CD4-positive, alpha-beta T cell treated with Interleukin-21 for 1 hour (primary cell): ENCODE measurements at regions not wholly inside any gene's neighbourhood (a gene's known extent, or its start where the extent isn't known, plus 50 kb on each side); places are given as distances from the start of the nearest gene placed in this dataset.
"Not testable (repeated sequence)": the region's sequence is repeated elsewhere in the genome, so short reads cannot be mapped to it uniquely, and the experiment has no call there.

Experiments
- DNase-seq: peaks from one replicate; pipeline ENCODE4 v3.0.0-alpha.2; 2020

DNA sequence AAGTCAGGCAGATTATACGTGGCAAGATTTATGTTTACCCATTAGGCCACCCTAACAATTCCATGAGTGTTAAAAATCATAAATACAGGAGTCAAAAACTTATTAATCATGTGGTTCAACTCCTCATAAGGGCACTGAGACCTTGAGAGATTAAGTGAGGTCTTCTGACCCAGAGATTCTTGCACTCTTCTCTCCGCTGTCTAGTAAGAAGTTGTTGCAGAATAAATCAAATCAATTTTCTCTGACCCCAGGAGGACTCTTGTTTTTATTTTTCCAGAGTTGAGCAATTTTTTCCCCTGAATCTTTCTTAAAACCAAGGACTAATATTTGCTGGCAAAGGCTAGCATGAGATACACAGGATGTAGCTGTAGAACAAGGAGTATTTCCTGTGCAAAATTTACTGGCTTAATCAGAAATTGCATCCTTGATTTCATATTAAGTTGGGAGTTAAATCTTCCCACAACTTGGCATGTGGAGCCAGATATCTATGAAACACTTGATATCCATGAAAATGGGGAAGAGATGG lies 90.9 kb upstream of the PTHLH start:
- DNase-seq = no peak

DNA sequence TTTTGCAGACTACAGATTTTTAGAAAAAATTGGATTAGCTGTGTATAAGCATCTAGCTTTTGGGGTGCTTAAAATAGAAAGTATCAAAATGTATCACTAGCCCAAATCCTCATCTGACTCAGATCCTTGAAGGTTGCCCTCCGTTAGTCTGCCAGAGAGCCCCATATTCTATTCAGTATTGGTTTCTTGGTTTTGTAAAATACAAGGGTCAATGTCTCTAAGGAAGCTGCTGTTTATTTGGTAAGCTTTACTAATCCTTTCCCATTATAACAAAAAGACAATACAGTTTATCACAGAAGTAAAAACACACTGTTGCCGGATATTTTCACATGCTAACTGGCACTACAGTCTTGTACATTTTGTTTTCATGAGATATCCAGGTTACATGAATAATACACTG lies 92.8 kb upstream of the PTHLH start:
- DNase-seq = no peak

DNA sequence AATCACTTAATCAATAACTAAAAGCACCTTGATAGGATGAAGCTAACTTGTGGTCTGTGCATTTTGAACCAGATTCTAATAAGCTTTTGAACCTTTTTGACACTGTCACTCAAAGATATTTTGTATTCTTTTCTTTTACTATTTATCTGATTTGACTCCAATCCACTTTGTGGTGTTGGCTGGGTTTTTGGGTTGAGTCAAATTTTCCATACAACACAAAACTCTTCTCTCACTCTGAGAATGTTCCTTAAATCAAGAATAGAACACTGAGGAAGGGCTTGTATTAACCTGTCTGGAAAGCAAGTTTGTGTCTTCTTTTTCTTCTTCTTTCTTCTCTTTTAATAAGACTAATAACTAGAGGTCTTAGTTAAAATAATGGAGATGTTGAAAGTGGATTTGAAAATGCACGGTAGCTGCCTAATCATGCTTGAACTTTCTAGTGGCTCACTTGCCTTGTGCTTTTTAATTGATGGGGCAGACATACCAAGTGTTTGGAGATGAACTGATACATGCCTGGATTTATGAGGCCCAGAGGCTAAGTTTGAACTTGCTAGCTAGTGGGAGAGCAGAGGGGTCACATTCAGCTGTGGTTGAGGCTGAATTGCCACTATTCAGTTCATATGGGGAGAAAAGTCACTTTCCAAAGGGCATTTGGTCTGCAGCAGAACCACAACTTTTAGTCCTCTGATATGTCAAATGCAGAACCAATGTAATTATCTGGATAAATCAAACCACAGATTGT lies 93.5 kb upstream of the PTHLH start:
- DNase-seq = no peak

DNA sequence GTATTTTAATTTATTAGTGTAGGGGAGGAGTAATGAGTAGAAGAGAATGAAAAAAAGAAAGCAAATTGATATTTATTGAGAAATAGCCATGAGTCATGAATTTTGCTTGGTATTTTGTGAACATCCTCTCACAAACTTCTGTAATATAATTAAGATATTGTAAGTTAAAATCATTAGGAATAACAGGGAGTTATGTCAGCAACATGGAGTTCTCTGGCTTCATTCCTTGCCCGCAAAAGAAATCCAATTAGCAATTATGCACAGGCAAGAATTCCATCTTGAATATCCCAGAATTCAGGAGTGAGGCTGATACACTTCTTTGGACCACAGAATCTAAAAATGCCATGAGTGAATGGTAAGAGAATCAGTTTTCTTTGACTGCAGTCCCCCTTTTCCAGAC lies 94.3 kb upstream of the PTHLH start:
- no peak for DNase-seq

DNA sequence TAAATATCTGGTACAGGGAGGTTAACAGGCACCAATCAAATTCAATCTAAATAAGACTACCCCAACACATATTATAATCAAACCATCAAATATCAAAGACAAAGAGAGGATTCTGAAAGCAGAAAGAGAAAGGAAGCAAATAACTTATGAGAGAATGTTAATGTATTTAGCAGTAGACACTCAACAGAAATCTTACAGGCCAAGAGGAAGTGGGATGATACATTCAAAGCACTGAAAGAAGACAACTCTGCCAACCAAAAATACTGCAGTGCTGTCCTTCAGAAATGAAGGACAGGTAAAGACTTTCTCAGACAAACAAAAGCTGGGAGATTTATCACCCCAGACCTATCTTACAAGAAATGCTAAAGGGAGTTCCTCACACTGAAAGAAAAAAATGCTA lies 95.9 kb upstream of the PTHLH start:
- DNase-seq = no peak

DNA sequence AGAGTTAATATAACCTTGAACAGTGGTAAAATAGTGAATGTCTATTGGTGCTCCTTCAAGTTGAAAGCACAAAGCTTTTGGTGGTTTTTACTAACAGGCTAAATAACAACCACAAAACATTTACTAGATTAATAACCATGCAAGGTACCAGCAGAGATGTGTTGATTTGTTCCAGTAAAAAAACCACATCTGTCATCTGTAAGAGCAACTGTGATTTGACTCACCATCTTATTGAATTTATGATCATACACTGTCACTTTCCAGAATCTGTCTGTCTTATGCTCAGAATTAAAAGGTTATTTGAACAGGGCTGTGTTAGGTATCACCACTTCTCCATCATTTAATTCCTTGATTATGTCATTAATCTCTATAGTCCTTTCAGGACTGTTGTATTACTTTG lies 107.0 kb upstream of the PTHLH start:
- DNase-seq = no peak

DNA sequence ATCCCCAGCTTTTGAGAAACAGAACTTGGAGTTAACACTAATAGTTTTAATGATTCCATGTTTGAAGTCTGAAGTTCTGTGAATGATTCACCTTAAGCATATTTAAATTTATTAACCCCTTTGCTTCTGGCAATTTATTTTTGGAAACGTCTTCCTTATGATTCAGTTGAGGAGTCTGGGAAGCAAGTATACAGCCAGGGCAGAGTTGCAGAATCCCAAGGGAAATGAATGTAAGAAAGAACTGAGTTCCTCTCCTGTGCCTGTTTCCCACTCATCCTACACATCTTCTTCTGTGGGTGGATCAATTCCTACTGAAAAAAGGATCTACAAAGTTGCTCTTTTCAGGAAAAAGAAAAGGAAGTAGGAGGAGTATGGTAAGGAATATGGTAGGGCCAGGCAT lies 108.2 kb upstream of the CCDC91 start:
- no peak for DNase-seq

DNA sequence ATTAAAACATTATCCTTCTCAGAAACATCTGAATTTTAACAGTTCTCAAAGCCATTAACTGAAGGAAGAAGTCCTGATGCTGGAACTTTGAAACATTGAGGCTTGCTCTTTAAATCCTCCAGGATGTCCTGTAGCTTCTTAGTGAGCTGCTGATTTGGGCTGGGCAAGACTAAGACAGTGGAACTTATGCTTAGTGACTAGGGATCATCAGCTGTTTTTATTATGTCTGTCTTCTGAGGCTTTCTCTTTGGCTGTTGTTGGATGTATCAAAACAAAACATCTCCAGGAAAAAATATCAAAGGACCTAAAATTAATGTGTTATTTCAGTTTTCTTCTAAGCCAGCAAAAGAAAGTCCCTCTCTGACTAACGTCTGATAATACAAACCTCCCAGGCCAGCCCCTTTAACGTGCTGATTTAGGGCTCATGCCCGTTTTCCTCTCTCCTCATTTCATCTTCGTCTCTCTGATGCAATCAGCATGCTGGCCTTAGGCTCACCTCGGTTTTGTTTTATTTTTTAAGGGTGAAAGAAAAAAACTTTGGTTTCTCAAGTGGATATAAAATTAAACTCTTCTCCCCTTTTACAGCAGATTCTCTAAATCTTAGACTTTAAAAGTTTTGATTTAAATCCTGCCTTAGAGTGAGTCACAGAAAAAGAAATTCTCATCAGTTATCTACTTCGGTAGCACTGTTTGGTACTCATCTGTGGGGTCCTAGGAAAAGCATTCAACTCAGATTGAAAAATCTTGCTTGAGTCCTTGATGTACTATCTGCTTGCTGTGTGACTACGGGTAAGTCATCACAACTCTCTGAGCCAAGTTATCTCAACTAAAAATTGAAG lies 106.2 kb upstream of the CCDC91 start:
- no peak for DNase-seq

DNA sequence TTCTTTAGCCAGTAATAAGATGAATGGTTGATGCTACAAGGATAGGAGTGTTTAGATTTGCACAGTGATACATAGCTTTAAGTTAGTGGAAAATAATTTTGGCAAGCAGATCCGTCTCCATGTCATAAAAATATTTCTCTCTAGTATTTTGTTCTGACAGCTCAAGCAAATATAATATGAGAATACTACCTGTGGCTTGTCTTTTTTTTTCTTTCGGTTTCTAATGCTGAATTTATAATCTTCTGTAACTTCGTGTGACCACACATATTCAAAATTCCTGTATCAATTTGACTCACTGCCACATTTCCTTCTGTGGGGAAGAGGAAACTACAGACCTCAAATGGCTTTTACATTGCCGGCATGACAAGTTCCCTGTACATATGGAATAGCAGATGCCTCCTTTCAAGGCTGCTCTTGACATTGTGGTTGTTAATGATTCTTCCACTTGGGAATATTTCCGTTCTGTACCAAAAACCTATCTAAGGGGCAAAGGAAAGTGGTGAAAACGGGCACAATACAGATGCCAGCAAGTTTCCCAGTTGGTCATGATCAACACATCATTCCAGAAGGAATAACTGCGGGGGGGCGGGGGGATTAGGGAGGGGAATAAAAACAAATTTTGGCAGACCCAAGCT lies 103.6 kb upstream of the CCDC91 start:
- no peak for DNase-seq

DNA sequence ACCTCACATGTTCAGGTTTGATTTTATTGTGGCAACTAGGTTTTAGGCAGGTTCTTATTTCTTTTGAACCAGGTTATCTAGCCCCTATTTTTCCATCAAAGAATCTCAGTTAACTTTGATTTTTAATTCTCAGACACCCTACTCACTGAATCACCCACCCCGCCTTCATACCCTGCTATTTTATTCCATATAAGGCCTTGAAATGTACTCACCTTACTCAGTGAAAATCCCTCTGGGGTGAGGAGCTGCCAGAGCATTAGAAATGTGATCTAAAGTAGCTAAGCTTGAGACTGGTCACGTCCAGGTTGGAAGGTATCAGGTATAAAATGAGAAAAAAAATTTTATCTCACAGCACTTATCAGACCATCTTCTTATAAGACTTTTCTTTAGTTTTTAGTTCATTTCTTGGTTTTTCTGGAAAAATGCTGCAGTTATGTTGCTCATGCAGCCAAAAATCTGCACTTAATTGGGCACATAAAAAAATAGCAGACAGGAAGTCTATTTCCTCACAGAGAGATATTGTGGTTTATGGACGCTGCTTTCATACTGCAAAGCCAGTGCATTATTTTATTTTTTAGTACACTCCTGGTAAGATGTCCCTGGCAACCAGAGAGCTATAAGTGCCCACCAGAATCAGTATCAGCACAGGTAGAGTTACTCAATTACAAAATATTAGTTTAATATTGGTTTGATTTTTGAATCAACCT lies 101.5 kb upstream of the CCDC91 start:
- DNase-seq = no peak

DNA sequence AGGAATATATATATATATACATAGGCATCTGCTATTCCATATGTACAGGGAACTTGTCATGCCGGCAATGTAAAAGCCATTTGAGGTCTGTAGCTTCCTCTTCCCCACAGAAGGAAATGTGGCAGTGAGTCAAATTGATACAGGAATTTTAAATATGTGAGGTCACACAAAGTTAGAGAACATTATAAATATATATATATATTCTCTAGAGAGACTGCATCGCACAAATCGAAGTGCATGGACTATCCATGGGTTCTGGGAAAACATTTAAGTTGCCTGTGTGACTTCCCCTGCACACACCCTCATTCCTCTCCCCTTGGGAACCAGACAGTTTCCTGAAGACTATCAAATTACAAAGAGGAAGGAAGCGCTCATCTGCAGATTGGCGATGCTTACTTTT lies 100.9 kb upstream of the CCDC91 start:
- DNase-seq = no peak

DNA sequence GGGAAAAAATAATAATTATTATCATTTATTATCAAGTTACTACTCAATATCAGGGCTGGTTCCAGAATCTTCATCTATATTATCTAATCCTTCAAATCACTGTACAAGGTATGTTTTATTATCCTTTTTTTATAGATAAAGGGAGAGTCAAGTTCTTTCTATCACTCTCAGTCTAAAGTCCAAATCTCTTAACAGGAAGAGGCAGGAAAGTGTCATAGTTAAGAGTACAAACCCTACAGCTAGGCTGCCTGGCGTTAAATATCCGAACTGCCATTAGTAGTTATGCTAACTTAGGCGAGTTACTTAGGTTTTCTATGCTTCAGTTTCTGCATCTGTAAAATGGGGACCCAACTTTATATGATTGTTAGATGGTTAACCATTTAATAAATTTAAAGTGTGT lies 99.4 kb upstream of the CCDC91 start:
- DNase-seq = no peak

DNA sequence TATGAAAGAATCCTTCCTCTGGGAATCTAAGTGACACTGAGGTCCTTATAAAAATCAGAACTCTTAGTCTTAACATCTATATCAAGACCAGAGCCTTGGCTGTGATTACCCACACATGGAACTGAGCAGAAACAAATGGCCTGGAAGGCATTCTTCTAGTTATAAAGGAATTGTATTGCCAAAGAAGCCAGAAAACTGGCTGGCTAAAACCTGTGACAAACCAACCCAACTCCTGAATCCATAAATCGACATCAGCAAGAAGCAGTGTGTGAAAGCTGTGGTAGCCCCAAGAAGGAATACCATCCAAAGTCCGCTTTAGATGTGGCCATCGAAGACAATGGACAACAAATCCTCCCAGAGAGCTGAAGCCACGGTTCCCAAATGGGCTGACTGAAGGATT lies 97.9 kb upstream of the CCDC91 start:
- DNase-seq = no peak

DNA sequence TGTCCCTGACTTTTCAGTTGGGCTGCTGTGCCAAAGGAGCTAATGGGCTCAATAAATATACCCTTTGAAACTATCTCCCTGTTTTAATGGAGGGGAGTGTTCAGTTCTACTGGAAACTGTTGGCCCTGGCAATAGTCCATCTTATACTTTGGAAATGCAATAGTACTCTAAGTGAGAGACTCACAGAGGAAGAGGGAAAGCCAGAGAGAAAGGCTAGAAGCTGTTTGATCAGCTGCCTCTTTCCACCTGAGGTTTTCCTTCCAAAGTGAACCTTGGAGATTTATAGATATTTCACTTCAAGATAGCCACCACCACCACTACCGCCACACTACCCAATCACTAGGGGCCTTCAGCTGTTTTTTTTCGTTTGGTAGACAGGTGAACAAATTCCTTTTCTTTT lies 93.6 kb upstream of the CCDC91 start:
- no peak for DNase-seq

DNA sequence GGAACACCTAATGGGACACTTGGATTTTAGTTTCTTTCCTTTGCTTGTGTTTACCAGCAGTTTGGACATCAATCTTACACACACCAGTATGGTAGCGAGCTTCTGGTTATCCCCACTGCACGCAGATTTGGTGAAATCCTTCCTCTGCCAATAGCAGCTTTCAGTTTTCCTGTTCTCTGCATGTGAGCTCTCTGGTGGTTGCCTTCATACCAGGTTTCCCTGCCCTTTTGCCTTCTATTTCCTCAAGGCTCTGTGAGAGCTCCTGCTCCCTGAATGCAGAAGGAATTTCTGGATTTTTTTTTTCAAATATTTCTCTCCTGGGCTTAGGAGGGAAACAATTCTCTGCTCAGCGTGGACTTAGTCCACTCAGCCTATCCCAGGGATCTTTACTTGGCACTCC lies 93.0 kb upstream of the CCDC91 start:
- DNase-seq = no peak

DNA sequence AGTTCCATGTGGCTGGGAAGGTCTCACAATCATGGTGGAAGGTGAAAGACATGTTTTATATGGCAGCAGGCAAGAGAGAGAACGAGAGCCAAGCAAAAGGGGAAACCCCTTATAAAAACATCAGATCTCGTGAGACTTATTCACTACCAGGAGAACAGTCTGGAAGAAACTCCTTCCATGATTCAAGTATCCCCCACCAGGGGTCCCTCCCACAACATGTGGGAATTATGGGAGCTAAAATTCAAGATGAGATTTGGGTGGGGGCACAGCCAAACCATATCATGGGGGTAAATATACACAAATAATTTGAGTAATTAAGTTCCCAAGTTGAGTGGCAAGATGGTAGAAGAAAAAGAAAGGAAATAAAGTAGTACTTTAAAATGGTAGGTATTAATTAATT lies 91.0 kb upstream of the CCDC91 start:
- DNase-seq = not testable (repeated sequence)

DNA sequence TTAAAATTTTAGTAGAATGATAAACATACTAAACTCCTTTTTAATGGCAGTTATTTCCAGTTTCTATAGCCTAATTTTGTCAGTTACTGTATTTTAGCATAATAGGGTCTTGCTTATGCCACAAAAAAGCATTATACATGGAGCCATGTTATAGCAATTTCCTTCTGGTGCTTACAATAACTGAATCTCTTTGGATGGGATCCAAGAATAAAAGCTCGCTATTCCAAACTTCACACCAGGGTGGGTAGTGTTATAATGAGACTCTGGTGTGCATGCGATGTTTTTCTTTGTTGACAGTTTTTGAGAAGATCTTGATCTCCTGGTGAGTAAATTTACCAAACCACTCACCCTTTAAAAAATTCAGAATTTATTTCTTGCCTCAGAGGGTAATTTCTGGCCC lies 90.4 kb upstream of the CCDC91 start:
- DNase-seq = no peak

DNA sequence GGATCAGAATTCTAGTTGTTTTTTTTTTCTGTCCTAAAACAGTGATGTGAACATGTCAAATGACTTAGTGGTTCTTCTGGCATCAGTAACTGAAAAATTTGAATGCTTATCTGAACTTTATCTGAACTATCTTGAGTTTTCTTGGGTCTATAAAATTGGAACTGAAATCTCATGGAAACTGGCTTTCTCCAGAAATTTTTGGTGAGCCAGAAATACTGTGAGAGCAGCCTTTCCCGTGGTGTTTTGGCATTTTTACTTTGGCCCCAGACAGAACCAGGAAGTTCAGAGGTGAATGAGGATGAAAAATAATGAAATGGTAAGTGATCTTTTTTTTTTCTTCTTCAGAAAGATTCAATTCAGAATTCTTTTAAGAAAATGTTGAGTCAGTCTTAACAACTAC lies 89.5 kb upstream of the CCDC91 start:
- DNase-seq = no peak

DNA sequence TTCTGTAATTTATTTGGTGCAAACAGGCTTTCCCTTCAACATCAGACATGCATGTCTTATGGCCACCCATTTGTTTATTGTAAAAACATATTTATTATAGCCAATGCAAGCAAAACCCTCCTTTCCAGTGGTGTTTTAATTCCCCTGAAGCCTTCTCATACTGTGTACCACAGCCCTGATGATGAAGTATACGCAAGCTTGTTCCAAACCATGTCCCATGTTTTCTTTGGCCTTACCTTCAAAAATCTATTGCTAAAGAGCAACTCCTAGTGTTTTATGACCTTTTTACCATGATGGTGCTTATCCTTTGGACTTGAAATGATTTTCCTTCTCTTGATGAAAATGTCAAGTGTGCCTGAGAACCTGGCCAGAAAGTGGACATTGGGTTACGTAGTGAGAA lies 85.9 kb upstream of the CCDC91 start:
- no peak for DNase-seq

DNA sequence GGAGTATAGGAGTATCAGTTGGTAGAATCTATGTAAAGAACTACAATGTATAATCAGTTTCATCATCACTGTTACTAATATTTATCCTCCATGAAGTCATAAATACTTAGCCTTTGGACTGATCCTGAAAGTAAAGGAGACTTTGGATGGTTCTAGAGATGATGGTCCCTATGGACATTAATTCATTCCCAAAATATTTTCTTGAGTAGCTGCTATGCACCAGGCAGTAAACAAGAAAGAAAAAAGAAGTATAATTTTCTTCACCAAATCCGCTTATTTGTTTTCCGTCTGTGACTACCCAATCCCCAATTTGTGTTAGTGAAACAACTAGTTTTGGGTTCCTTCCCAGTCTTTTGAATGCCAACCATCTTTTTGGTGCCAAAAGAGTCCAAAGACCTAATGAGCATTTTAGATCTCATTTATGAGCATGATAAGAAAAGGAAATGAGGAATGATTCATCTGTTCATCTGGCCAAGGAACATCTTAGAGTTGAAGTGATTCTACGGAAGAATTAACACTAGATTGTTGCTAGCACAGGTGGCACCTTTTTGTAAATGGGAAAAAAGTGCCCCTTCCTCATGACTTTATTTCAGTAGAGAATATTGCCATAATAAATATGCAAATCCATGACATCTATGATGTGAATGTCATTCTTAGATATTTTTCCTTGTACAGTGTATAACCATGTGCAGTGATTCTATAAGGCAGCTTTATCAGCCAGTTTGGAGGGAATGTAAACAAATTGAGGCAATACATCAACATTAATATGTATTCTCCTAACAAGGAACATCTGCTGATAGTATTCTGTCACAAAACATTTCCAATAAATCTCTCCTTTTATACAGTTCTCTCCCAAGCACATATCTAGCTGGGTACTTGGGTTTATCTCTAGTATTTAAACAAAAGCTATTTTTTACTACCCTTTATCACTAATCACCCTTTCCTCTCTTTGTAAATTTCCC lies 85.1 kb upstream of the CCDC91 start:
- no peak for DNase-seq

DNA sequence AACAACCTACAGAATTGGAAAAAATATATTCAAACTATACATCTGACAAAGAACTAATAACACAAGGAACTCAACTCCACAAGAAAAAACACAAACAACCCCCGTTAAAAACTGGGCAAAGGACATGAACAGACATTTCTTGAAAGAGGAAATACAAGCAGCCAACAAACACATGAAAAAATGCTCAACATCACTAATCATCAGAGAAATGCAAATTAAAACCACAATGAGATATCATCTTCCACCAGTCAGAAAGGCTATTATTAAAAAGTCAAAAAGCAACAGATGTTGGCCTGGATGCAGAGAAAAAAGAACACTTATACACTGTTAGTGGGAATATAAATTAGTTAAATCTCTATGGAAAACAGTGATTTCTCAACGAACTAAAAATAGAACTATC lies 82.6 kb upstream of the CCDC91 start:
- DNase-seq = no peak

DNA sequence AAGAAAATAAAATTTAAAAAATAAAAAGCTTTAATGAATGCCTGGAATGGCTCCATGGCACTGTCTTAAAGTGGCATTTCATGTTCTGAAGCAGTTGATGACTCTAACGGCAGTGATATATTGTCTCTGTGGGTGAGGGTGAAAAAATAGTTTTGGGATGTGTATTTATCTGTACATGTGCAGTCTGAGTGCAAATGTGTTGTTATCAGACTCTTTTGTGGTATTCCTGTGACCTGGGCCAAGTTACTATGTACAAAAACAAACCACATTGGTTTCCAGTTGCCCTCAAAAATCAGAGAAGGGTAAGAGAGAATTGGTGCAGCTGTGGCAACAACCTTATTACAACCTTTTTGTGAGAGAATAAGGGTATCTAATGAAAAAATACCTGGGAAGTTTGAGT lies 81.7 kb upstream of the CCDC91 start:
- peak; percentile 2 for DNase-seq
